ENCODE measurements at regions not wholly inside any gene's neighbourhood (a gene's known extent, or its start where the extent isn't known, plus 50 kb on each side); places are given as distances from the start of the nearest gene placed in this dataset.

GRCh38 chr16:7090628-7091115, 242.0 kb upstream of the RBFOX1 start:
- DNase-seq (no peak), ATAC-seq (no peak)
- intact Hi-C loops (cut with micrococcal nuclease), result no loop called here
- BruUV-seq (replicated peaks), result no TSS peak
- Histone ChIP-seq H3K4me1 (ENCODE audit: insufficient read depth, low read length) (no peaks in the 10 kb centered on the region), H3K27me3 (ENCODE audit: low read length) (no peaks in the 10 kb centered on the region), H3K9me2 (replicated peaks; ENCODE audit: low read length) (no peaks in the 10 kb centered on the region), H4K20me1 (ENCODE audit: low read length) (no peaks in the 10 kb centered on the region), H3K4me3 (ENCODE audit: low read length) (no peak overlapping the region), H3K9ac (ENCODE audit: low read length) (no peak overlapping the region), H3K27ac (ENCODE audit: low read length) (no peak overlapping the region), H2AFZ (ENCODE audit: low read length) (no peak overlapping the region), H3K9me3 (ENCODE audit: low read length) (no peaks in the 10 kb centered on the region), H3F3A (ENCODE audit: low read length, unreplicated experiment) (no peaks in the 10 kb centered on the region), H3K36me3 (ENCODE audit: low read depth, low read length) (no peaks in the 10 kb centered on the region), H3K79me2 (ENCODE audit: low read length) (no peaks in the 10 kb centered on the region), H3K4me2 (ENCODE audit: low read length) (no peak overlapping the region)
- ChIA-PET CTCF (no interaction called here), POLR2A (ENCODE audit: unreplicated experiment) (no interaction called here)
- TF ChIP-seq EZH2phosphoT487 (IDR thresholded peaks at IDR 0.05; ENCODE audit: borderline replicate concordance, low read length) (no peak), EZH2 (IDR thresholded peaks at IDR 0.05; ENCODE audit: low read length, unreplicated experiment) (no peak), CTCF (conservative IDR thresholded peaks at IDR 0.05; ENCODE audit: low read depth, low read length) (no peak)

GRCh38 chr16:7089751-7090150, 242.9 kb upstream of the RBFOX1 start:
- Histone ChIP-seq H3K4me2 (ENCODE audit: low read length) (no peak overlapping the region), H3K27me3 (ENCODE audit: low read length) (no peaks in the 10 kb centered on the region), H3K27ac (ENCODE audit: low read length) (no peak overlapping the region), H3K9me2 (replicated peaks; ENCODE audit: low read length) (no peaks in the 10 kb centered on the region), H2AFZ (ENCODE audit: low read length) (no peak overlapping the region), H3K36me3 (ENCODE audit: low read depth, low read length) (no peaks in the 10 kb centered on the region), H4K20me1 (ENCODE audit: low read length) (no peaks in the 10 kb centered on the region), H3K79me2 (ENCODE audit: low read length) (no peaks in the 10 kb centered on the region), H3K4me3 (ENCODE audit: low read length) (no peak overlapping the region), H3K9ac (ENCODE audit: low read length) (no peak overlapping the region), H3F3A (ENCODE audit: low read length, unreplicated experiment) (no peaks in the 10 kb centered on the region), H3K9me3 (ENCODE audit: low read length) (no peaks in the 10 kb centered on the region), H3K4me1 (ENCODE audit: insufficient read depth, low read length) (no peaks in the 10 kb centered on the region)
- ChIA-PET POLR2A (ENCODE audit: unreplicated experiment) (no interaction called here), CTCF (no interaction called here)
- DNase-seq (no peak), ATAC-seq (no peak)
- TF ChIP-seq EZH2 (IDR thresholded peaks at IDR 0.05; ENCODE audit: low read length, unreplicated experiment), result no peak
- intact Hi-C loops (cut with micrococcal nuclease), result no loop called here
- BruUV-seq (replicated peaks), result no TSS peak

GRCh38 chr16:7088711-7089110, 243.9 kb upstream of the RBFOX1 start:
- H3K27me3 ChIP-seq (ENCODE audit: low read length), result no peaks in the 10 kb centered on the region
- H3K4me2 ChIP-seq (ENCODE audit: low read length), result no peak overlapping the region
- ATAC-seq, result no peak
- no peaks in the 10 kb centered on the region for H3K9me2 ChIP-seq (replicated peaks; ENCODE audit: low read length)
- H3F3A ChIP-seq (ENCODE audit: low read length, unreplicated experiment), result no peaks in the 10 kb centered on the region
- BruUV-seq (replicated peaks), result no TSS peak
- ChIA-PET CTCF (no interaction called here), POLR2A (ENCODE audit: unreplicated experiment) (no interaction called here)
- no peaks in the 10 kb centered on the region for H3K9me3 ChIP-seq (ENCODE audit: low read length)
- H3K79me2 ChIP-seq (ENCODE audit: low read length), result no peaks in the 10 kb centered on the region
- no peak for TF ChIP-seq EZH2 (IDR thresholded peaks at IDR 0.05; ENCODE audit: low read length, unreplicated experiment)
- no peak for TF ChIP-seq EZH2phosphoT487 (IDR thresholded peaks at IDR 0.05; ENCODE audit: borderline replicate concordance, low read length)
- TF ChIP-seq CTCF (conservative IDR thresholded peaks at IDR 0.05; ENCODE audit: low read depth, low read length), result no peak
- H3K4me1 ChIP-seq (ENCODE audit: insufficient read depth, low read length), result no peaks in the 10 kb centered on the region
- H3K9ac ChIP-seq (ENCODE audit: low read length), result no peak overlapping the region
- H3K4me3 ChIP-seq (ENCODE audit: low read length), result no peak overlapping the region
- no peak for DNase-seq
- H3K36me3 ChIP-seq (ENCODE audit: low read depth, low read length), result no peaks in the 10 kb centered on the region
- intact Hi-C loops (cut with micrococcal nuclease), result no loop called here
- H3K27ac ChIP-seq (ENCODE audit: low read length), result no peak overlapping the region
- no peak overlapping the region for H2AFZ ChIP-seq (ENCODE audit: low read length)
- no peaks in the 10 kb centered on the region for H4K20me1 ChIP-seq (ENCODE audit: low read length)
